Neural cell (in vitro differentiated cells): ENCODE measurements at regions not wholly inside any gene's neighbourhood (a gene's known extent, or its start where the extent isn't known, plus 50 kb on each side); places are given as distances from the start of the nearest gene placed in this dataset.
"Not testable (repeated sequence)": the region's sequence is repeated elsewhere in the genome, so short reads cannot be mapped to it uniquely, and the experiment has no call there.

ENCODE experiments used
- H2AFZ ChIP-seq: fragments of 200-600, 300-800 bp; sonication (generic), shearing (Covaris generic); 2 replicates; pipeline ENCODE4 v1.6.0; 2014; ENCODE audit warnings: low read depth, mild to moderate bottlenecking, antibody characterized with exemption, low read length, moderate library complexity
- H3F3A ChIP-seq: fragments of 200-600 bp; shearing (Covaris generic); 2 replicates; pipeline ENCODE4 v1.6.1; 2016; ENCODE audit warnings: mild to moderate bottlenecking, moderate library complexity, mixed read lengths, antibody characterized with exemption, low read length; ENCODE audit not compliant: insufficient read depth, poor library complexity, severe bottlenecking
- H3K27ac ChIP-seq: fragments of 200-600, 300-800 bp; sonication (generic), shearing (Covaris generic); 2 replicates; pipeline ENCODE4 v1.5.1; 2014; ENCODE audit warnings: mild to moderate bottlenecking, low read length, moderate library complexity
- H3K27me3 ChIP-seq: fragments of 300-800, 200-600 bp; sonication (generic), shearing (Covaris generic); 2 replicates; pipeline ENCODE4 v1.6.0; 2014; ENCODE audit warnings: mild to moderate bottlenecking, low read depth, low read length, moderate library complexity; ENCODE audit not compliant: insufficient read depth
- H3K36me3 ChIP-seq: fragments of 300-800, 200-600 bp; sonication (generic), shearing (Covaris generic); 2 replicates; pipeline ENCODE4 v1.5.1; 2014; ENCODE audit warnings: mild to moderate bottlenecking, antibody characterized with exemption, low read length, moderate library complexity; ENCODE audit not compliant: insufficient read depth
- H3K4me2 ChIP-seq: fragments of 300-800, 200-600 bp; sonication (generic), shearing (Covaris generic); 2 replicates; pipeline ENCODE4 v1.6.0; 2014; ENCODE audit warnings: mild to moderate bottlenecking, low read length
- H3K4me3 ChIP-seq: fragments of 300-800, 200-600 bp; sonication (generic), shearing (Covaris generic); 2 replicates; pipeline ENCODE4 v1.5.1; 2014; ENCODE audit warnings: mild to moderate bottlenecking, low read length, moderate library complexity
- H3K79me2 ChIP-seq: fragments of 200-600 bp; shearing (Covaris generic); replicated peaks from 2 replicates; pipeline ENCODE4 v1.6.0; 2014; ENCODE audit warnings: mild to moderate bottlenecking, low read length, moderate library complexity; ENCODE audit not compliant: insufficient read depth
- H3K9ac ChIP-seq: fragments of 300-800, 200-600 bp; sonication (generic), shearing (Covaris generic); 2 replicates; pipeline ENCODE4 v1.6.1; 2016; ENCODE audit warnings: mild to moderate bottlenecking, low read length, mixed read lengths
- H3K9me2 ChIP-seq: fragments of 200-600 bp; shearing (Covaris generic); 2 replicates; pipeline ENCODE4 v1.6.1; 2016; ENCODE audit warnings: mild to moderate bottlenecking, low read length, mixed read lengths; ENCODE audit not compliant: insufficient read depth
- H3K9me3 ChIP-seq: fragments of 200-600, 300-800 bp; sonication (generic), shearing (Covaris generic); 2 replicates; pipeline ENCODE4 v1.6.1; 2016; ENCODE audit warnings: mild to moderate bottlenecking, mixed run types, low read length, moderate library complexity, mixed read lengths
- H4K20me1 ChIP-seq: fragments of 200-600 bp; shearing (Covaris generic); 2 replicates; pipeline ENCODE4 v1.6.1; 2016; ENCODE audit warnings: mild to moderate bottlenecking, mixed run types; ENCODE audit not compliant: insufficient read depth
- EP300 ChIP-seq: fragments of 450-650 bp; conservative IDR thresholded peaks from 2 replicates; pipeline ENCODE4 v1.6.1; 2014; ENCODE audit warnings: antibody characterized with exemption, mild to moderate bottlenecking, moderate library complexity; ENCODE audit not compliant: poor library complexity, severe bottlenecking
- EZH2 ChIP-seq: fragments of 200-600, 300-800 bp; shearing (Covaris generic), sonication (generic); IDR thresholded peaks from 2 replicates; pipeline ENCODE4 v1.6.1; 2014; ENCODE audit warnings: antibody characterized with exemption, low read length, borderline replicate concordance, mild to moderate bottlenecking; ENCODE audit not compliant: insufficient read depth, poor library complexity, severe bottlenecking
- MXI1 ChIP-seq: fragments of 450-650 bp; conservative IDR thresholded peaks from 2 replicates; pipeline ENCODE4 v1.6.1; 2014; ENCODE audit warnings: antibody characterized with exemption, mild to moderate bottlenecking; ENCODE audit not compliant: poor library complexity, severe bottlenecking
- POLR2AphosphoS5 ChIP-seq: IDR thresholded peaks from 2 replicates; pipeline ENCODE4 v1.6.1; 2012
- RAD21 ChIP-seq: fragments of 450-650 bp; conservative IDR thresholded peaks from 2 replicates; pipeline ENCODE4 v1.6.1; 2014; ENCODE audit warnings: antibody characterized with exemption, mild to moderate bottlenecking, moderate library complexity
- SMC3 ChIP-seq: fragments of 450-650 bp; conservative IDR thresholded peaks from 2 replicates; pipeline ENCODE4 v1.6.1; 2014; ENCODE audit warnings: antibody characterized with exemption, mild to moderate bottlenecking, moderate library complexity; ENCODE audit not compliant: poor library complexity
- TAF1 ChIP-seq: IDR thresholded peaks from 2 replicates; pipeline ENCODE4 v1.6.1; 2012; ENCODE audit warnings: low read depth
- TF ChIP-seq, protein P1 (sequence below): IDR thresholded peaks from 2 replicates; pipeline ENCODE4 v1.6.1; 2012; ENCODE audit warnings: borderline replicate concordance
- TF ChIP-seq, protein P2 (sequence below): fragments of 450-650 bp; IDR thresholded peaks from 2 replicates; pipeline ENCODE4 v1.5.1; 2014; ENCODE audit warnings: antibody characterized with exemption, mild to moderate bottlenecking, moderate library complexity; ENCODE audit not compliant: poor library complexity, severe bottlenecking

DNA sequence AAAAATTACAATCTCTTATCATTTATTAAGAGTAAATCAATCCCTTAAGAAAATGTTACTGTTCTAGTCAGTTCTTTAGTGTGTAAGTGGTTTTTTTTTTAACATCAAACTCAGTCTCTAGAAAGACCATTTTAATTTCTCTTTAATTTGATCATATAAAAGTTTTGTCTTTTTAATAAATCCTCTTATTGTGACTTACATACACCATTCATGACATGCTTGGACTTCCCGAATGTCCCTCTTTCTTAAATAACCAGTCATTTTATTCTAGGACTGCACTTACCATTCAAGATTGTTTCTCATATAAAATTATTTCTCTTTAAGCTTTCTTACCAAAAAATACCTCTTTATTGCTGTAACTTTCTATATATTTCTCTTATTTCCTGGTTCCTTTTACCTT is 60.8 kb upstream of the EVL start:
- no peak overlapping the region for H3K9ac ChIP-seq
- no peaks in the 10 kb centered on the region for H3K9me3 ChIP-seq
- TF ChIP-seq SMC3 (no peak), TAF1 (no peak), RAD21 (no peak), POLR2AphosphoS5 (no peak), EZH2 (no peak), EP300 (no peak), MXI1 (no peak)
- TF ChIP-seq, protein P1, sequence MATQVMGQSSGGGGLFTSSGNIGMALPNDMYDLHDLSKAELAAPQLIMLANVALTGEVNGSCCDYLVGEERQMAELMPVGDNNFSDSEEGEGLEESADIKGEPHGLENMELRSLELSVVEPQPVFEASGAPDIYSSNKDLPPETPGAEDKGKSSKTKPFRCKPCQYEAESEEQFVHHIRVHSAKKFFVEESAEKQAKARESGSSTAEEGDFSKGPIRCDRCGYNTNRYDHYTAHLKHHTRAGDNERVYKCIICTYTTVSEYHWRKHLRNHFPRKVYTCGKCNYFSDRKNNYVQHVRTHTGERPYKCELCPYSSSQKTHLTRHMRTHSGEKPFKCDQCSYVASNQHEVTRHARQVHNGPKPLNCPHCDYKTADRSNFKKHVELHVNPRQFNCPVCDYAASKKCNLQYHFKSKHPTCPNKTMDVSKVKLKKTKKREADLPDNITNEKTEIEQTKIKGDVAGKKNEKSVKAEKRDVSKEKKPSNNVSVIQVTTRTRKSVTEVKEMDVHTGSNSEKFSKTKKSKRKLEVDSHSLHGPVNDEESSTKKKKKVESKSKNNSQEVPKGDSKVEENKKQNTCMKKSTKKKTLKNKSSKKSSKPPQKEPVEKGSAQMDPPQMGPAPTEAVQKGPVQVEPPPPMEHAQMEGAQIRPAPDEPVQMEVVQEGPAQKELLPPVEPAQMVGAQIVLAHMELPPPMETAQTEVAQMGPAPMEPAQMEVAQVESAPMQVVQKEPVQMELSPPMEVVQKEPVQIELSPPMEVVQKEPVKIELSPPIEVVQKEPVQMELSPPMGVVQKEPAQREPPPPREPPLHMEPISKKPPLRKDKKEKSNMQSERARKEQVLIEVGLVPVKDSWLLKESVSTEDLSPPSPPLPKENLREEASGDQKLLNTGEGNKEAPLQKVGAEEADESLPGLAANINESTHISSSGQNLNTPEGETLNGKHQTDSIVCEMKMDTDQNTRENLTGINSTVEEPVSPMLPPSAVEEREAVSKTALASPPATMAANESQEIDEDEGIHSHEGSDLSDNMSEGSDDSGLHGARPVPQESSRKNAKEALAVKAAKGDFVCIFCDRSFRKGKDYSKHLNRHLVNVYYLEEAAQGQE = no peak
- TF ChIP-seq, protein P2, sequence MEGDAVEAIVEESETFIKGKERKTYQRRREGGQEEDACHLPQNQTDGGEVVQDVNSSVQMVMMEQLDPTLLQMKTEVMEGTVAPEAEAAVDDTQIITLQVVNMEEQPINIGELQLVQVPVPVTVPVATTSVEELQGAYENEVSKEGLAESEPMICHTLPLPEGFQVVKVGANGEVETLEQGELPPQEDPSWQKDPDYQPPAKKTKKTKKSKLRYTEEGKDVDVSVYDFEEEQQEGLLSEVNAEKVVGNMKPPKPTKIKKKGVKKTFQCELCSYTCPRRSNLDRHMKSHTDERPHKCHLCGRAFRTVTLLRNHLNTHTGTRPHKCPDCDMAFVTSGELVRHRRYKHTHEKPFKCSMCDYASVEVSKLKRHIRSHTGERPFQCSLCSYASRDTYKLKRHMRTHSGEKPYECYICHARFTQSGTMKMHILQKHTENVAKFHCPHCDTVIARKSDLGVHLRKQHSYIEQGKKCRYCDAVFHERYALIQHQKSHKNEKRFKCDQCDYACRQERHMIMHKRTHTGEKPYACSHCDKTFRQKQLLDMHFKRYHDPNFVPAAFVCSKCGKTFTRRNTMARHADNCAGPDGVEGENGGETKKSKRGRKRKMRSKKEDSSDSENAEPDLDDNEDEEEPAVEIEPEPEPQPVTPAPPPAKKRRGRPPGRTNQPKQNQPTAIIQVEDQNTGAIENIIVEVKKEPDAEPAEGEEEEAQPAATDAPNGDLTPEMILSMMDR = no peak
- H2AFZ ChIP-seq = no peak overlapping the region
- H3K27ac ChIP-seq = no peak overlapping the region
- no peaks in the 10 kb centered on the region for H3K9me2 ChIP-seq
- H3F3A ChIP-seq = no peaks in the 10 kb centered on the region
- peaks cover 65% of the 10 kb centered on the region for H3K79me2 ChIP-seq
- no peaks in the 10 kb centered on the region for H4K20me1 ChIP-seq
- no peaks in the 10 kb centered on the region for H3K36me3 ChIP-seq
- no peaks in the 10 kb centered on the region for H3K27me3 ChIP-seq
- H3K4me3 ChIP-seq = no peak overlapping the region
- H3K4me2 ChIP-seq = no peak overlapping the region

DNA sequence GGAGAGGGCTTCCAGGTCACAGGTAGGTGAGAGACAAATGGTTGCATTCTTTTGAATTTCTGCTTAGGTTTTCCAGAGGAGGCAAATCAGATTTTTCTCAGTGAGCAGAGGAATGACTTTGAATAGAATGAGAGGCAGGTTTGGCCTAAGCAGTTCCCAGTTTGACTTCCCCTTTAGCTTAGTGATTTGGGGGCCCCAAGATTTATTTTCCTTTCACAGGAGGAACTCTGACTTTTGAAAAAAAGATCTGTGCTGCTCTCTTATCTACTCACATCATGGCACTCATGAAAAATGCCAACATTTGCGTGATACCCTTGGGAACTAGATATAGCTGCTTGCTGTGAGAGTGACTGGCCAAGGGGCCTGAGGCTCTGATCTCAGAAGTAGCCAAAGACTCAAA is 58.0 kb upstream of the EVL start:
- no peak overlapping the region for H3K4me2 ChIP-seq
- peaks cover 61% of the 10 kb centered on the region for H3K79me2 ChIP-seq
- no peaks in the 10 kb centered on the region for H3F3A ChIP-seq
- H4K20me1 ChIP-seq = no peaks in the 10 kb centered on the region
- no peak for TF ChIP-seq MXI1
- no peak for TF ChIP-seq EZH2
- TF ChIP-seq EP300 = no peak
- no peak for TF ChIP-seq TAF1
- TF ChIP-seq RAD21 = no peak
- TF ChIP-seq POLR2AphosphoS5 = no peak
- TF ChIP-seq, protein P2 = no peak
- H3K27ac ChIP-seq = no peak overlapping the region
- no peaks in the 10 kb centered on the region for H3K36me3 ChIP-seq
- no peaks in the 10 kb centered on the region for H3K9me3 ChIP-seq
- H3K9me2 ChIP-seq = no peaks in the 10 kb centered on the region
- no peaks in the 10 kb centered on the region for H3K27me3 ChIP-seq
- no peak overlapping the region for H2AFZ ChIP-seq
- H3K4me3 ChIP-seq = no peak overlapping the region
- H3K9ac ChIP-seq = no peak overlapping the region

DNA sequence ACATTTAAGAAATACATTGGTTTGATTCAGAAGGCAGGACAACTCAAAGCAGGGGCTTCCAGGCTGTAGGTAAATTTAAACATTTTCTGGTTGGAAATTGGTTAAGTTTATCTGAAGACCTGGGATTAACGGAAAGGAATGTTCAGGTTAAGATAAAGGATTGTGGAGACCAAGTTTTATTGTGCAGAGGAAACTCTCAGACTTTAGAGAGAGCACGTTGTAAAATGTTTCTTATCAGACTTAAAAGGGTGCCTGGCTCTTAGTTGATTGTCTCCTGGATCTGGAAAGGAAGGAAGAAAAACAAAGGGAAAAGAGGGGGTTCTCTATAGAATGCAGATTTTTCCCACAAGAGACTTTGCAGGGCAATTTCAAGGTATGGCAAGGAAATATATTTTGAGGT is 55.4 kb upstream of the EVL start:
- H3K36me3 ChIP-seq, H3K27me3 ChIP-seq, H3K27ac ChIP-seq, H2AFZ ChIP-seq, H3K9me3 ChIP-seq, H3K4me2 ChIP-seq, H3F3A ChIP-seq, H4K20me1 ChIP-seq, H3K9me2 ChIP-seq, H3K4me3 ChIP-seq, H3K9ac ChIP-seq: not testable (repeated sequence)
- H3K79me2 ChIP-seq = peaks cover 71% of the 10 kb centered on the region
